ENCODE measurements at regions not wholly inside any gene's neighbourhood (a gene's known extent, or its start where the extent isn't known, plus 50 kb on each side); places are given as distances from the start of the nearest gene placed in this dataset.

DNA sequence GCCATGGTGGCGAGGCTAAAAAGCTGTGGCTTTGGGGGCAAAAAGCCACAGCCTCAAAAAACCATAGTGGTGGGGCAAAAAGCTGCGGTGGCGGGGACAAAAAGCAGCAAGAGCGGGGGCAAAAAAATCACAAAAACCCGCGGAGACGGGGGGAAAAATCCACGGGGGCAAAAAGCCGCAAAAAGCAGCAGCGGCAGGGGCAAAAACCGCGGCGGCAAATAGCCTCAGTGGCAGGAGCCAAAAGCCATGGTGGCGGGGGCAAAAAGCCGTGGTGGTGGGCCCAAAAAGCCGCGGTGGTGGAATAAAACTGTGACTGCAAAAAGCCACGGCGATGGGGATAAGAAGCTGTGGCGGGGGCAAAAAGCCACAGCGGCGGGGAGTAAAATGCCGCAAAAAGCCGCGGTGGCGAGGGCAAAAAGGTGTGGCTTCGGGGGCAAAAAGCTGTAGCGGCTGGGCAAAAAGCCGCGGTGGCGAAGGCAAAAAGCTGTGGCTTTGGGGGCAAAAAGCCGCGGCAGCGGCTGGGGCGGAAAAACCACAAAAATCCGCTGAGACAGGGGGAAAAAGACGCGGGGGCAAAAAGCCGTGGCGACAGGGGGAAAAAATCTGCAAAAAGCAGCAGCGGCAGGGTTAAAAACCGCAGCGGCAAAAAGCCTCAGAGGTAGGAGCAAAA is 526.6 kb downstream of the ZNF33B start:
- TF ChIP-seq, protein P1, sequence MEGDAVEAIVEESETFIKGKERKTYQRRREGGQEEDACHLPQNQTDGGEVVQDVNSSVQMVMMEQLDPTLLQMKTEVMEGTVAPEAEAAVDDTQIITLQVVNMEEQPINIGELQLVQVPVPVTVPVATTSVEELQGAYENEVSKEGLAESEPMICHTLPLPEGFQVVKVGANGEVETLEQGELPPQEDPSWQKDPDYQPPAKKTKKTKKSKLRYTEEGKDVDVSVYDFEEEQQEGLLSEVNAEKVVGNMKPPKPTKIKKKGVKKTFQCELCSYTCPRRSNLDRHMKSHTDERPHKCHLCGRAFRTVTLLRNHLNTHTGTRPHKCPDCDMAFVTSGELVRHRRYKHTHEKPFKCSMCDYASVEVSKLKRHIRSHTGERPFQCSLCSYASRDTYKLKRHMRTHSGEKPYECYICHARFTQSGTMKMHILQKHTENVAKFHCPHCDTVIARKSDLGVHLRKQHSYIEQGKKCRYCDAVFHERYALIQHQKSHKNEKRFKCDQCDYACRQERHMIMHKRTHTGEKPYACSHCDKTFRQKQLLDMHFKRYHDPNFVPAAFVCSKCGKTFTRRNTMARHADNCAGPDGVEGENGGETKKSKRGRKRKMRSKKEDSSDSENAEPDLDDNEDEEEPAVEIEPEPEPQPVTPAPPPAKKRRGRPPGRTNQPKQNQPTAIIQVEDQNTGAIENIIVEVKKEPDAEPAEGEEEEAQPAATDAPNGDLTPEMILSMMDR (IDR thresholded peaks at IDR 0.05) = no peak
- H3K27ac ChIP-seq = no peak overlapping the region
- DNase-seq (no peak), ATAC-seq (no peak)
- no peaks in the 10 kb centered on the region for H3K27me3 ChIP-seq
- H3K36me3 ChIP-seq = no peaks in the 10 kb centered on the region
- H3K9me3 ChIP-seq = peaks cover 5% of the 10 kb centered on the region
- no peak overlapping the region for H3K4me3 ChIP-seq
- intact Hi-C loops (cut with DNase I) = no loop called here
- no peaks in the 10 kb centered on the region for H3K4me1 ChIP-seq

DNA sequence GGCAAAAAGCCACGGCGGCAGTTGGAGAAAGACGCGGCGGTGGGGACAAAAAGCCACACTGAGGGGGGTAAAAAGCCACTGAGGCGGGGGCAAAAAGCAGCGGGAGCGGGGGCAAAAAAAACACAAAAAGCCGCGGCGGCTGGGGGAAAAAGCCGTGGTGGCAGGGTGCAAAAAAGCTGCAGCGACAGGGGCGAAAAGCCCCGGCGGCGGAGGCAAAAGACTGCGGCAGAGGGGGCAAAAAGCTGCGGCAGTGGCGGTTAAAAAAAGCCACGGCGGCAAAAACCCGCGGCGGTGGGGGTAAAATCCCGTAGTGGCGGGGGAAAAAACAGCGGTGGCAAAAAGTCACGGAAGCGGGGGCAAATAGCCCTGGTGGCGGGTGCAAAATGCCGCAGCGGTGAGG is 527.3 kb downstream of the ZNF33B start:
- Histone ChIP-seq H3K4me3 (no peak overlapping the region), H3K4me1 (no peaks in the 10 kb centered on the region), H3K27me3 (no peaks in the 10 kb centered on the region), H3K27ac (no peak overlapping the region), H3K36me3 (no peaks in the 10 kb centered on the region), H3K9me3 (peaks cover 5% of the 10 kb centered on the region)
- TF ChIP-seq, protein P1 (IDR thresholded peaks at IDR 0.05) = no peak
- ATAC-seq (no peak), DNase-seq (no peak)
- intact Hi-C loops (cut with DNase I) = no loop called here

Data from upper lobe of right lung (tissue), 1 donor.